Neural progenitor cell (in vitro differentiated cells): ENCODE measurements at regions not wholly inside any gene's neighbourhood (a gene's known extent, or its start where the extent isn't known, plus 50 kb on each side); places are given as distances from the start of the nearest gene placed in this dataset.

Experiments used
- DNase-seq: peaks from one replicate; pipeline ENCODE4 v3.0.0-alpha.2; 2016; ENCODE audit warnings: low spot score
- H2AFZ ChIP-seq: fragments of 200-600 bp; sonication (generic); replicated peaks from 2 replicates; pipeline ENCODE4 v1.6.1; 2016; ENCODE audit warnings: antibody characterized with exemption
- H3F3A ChIP-seq: fragments of 200-600 bp; sonication (generic); 2 replicates; pipeline ENCODE4 v1.6.1; 2016; ENCODE audit warnings: antibody characterized with exemption, low read depth
- H3K27ac ChIP-seq: fragments of 200-600 bp; sonication (generic); 2 replicates; pipeline ENCODE4 v1.5.1; 2016; ENCODE audit warnings: mild to moderate bottlenecking
- H3K27me3 ChIP-seq: fragments of 200-600 bp; sonication (generic); 2 replicates; pipeline ENCODE4 v1.6.1; 2016; ENCODE audit warnings: mild to moderate bottlenecking, moderate library complexity
- H3K36me3 ChIP-seq: fragments of 200-600 bp; sonication (generic); 2 replicates; pipeline ENCODE4 v1.5.1; 2016
- H3K4me1 ChIP-seq: fragments of 200-600 bp; sonication (generic); 2 replicates; pipeline ENCODE4 v1.6.1; 2016; ENCODE audit warnings: mixed run types
- H3K4me2 ChIP-seq: fragments of 200-600 bp; sonication (generic); 2 replicates; pipeline ENCODE4 v1.6.1; 2016
- H3K4me3 ChIP-seq: fragments of 200-600 bp; sonication (generic); 2 replicates; pipeline ENCODE4 v1.5.1; 2016
- H3K79me2 ChIP-seq: fragments of 200-600 bp; sonication (generic); 2 replicates; pipeline ENCODE4 v1.6.1; 2016; ENCODE audit warnings: low read depth
- H3K9ac ChIP-seq: fragments of 200-600 bp; sonication (generic); 2 replicates; pipeline ENCODE4 v1.6.1; 2016
- H3K9me3 ChIP-seq: fragments of 200-600 bp; sonication (generic); 2 replicates; pipeline ENCODE4 v1.5.1; 2016; ENCODE audit warnings: low read depth
- H4K20me1 ChIP-seq: fragments of 200-600 bp; sonication (generic); 2 replicates; pipeline ENCODE4 v1.6.1; 2016; ENCODE audit warnings: low read depth
- H3K27ac Mint-ChIP-seq: 3 replicates; pipeline ENCODE4 v1.8.0; 2021; ENCODE audit warnings: mixed read lengths
- H3K27me3 Mint-ChIP-seq: 2 replicates; pipeline ENCODE4 v1.8.0; 2022; ENCODE audit warnings: low read depth, mild to moderate bottlenecking, inconsistent platforms, moderate library complexity, mixed read lengths; ENCODE audit not compliant: insufficient read depth
- H3K36me3 Mint-ChIP-seq: 3 replicates; pipeline ENCODE4 v1.8.0; 2021; ENCODE audit warnings: mixed read lengths
- H3K4me1 Mint-ChIP-seq: 3 replicates; pipeline ENCODE4 v1.8.0; 2021; ENCODE audit warnings: mixed read lengths
- H3K4me3 Mint-ChIP-seq: 3 replicates; pipeline ENCODE4 v1.8.0; 2021; ENCODE audit warnings: mild to moderate bottlenecking, moderate library complexity, mixed read lengths
- H3K9me3 Mint-ChIP-seq: 3 replicates; pipeline ENCODE4 v1.8.0; 2020; ENCODE audit warnings: mixed read lengths
- EZH2 ChIP-seq: fragments of 200-600 bp; sonication (generic); IDR thresholded peaks from 2 replicates; pipeline ENCODE4 v1.6.1; 2017; ENCODE audit warnings: antibody characterized with exemption, mild to moderate bottlenecking, moderate library complexity
- EZH2phosphoT487 ChIP-seq: fragments of 200-600 bp; sonication (generic); IDR thresholded peaks from 2 replicates; pipeline ENCODE4 v1.6.1; 2017; ENCODE audit warnings: antibody characterized with exemption
- TF ChIP-seq, protein P1 (sequence below): fragments of 200-600 bp; sonication (generic); IDR thresholded peaks from 2 replicates; pipeline ENCODE4 v1.5.1; 2017; ENCODE audit warnings: antibody characterized with exemption, mild to moderate bottlenecking

- Histone ChIP-seq H3K9me3 (no peaks in the 10 kb centered on the region), H3K27ac (no peak overlapping the region), H3F3A (no peaks in the 10 kb centered on the region), H3K4me2 (no peak overlapping the region), H3K9ac (no peak overlapping the region), H4K20me1 (no peaks in the 10 kb centered on the region), H3K36me3 (no peaks in the 10 kb centered on the region), H3K4me1 (peaks cover 14% of the 10 kb centered on the region), H2AFZ (peak overlapping the region; percentile 30), H3K27me3 (no peaks in the 10 kb centered on the region), H3K4me3 (no peak overlapping the region), H3K79me2 (no peaks in the 10 kb centered on the region)
- no peak for DNase-seq
- Mint-ChIP-seq H3K4me1 (no peaks in the 10 kb centered on the region), H3K27ac (no peak overlapping the region), H3K27me3 (no peaks in the 10 kb centered on the region), H3K36me3 (no peaks in the 10 kb centered on the region), H3K9me3 (no peaks in the 10 kb centered on the region), H3K4me3 (no peak overlapping the region)
- TF ChIP-seq EZH2 (no peak), EZH2phosphoT487 (no peak)
Observed at GRCh38 chr5:61906820-61907219, 399.2 kb upstream of the KIF2A start.

GRCh38 chr5:61907995-61908394, 398.0 kb upstream of the KIF2A start:
- Histone ChIP-seq H3K36me3 (no peaks in the 10 kb centered on the region), H3K27ac (no peak overlapping the region), H3K4me2 (no peak overlapping the region), H3K4me1 (peaks cover 14% of the 10 kb centered on the region), H3K9ac (no peak overlapping the region), H3K79me2 (no peaks in the 10 kb centered on the region), H3K4me3 (no peak overlapping the region), H3K9me3 (no peaks in the 10 kb centered on the region), H4K20me1 (no peaks in the 10 kb centered on the region), H3F3A (no peaks in the 10 kb centered on the region), H2AFZ (no peak overlapping the region), H3K27me3 (no peaks in the 10 kb centered on the region)
- no peaks in the 10 kb centered on the region for H3K27me3 Mint-ChIP-seq
- H3K9me3 Mint-ChIP-seq = peaks cover 5% of the 10 kb centered on the region
- H3K36me3 Mint-ChIP-seq = no peaks in the 10 kb centered on the region
- H3K27ac Mint-ChIP-seq = no peak overlapping the region
- TF ChIP-seq EZH2phosphoT487 = no peak
- TF ChIP-seq, protein P1, sequence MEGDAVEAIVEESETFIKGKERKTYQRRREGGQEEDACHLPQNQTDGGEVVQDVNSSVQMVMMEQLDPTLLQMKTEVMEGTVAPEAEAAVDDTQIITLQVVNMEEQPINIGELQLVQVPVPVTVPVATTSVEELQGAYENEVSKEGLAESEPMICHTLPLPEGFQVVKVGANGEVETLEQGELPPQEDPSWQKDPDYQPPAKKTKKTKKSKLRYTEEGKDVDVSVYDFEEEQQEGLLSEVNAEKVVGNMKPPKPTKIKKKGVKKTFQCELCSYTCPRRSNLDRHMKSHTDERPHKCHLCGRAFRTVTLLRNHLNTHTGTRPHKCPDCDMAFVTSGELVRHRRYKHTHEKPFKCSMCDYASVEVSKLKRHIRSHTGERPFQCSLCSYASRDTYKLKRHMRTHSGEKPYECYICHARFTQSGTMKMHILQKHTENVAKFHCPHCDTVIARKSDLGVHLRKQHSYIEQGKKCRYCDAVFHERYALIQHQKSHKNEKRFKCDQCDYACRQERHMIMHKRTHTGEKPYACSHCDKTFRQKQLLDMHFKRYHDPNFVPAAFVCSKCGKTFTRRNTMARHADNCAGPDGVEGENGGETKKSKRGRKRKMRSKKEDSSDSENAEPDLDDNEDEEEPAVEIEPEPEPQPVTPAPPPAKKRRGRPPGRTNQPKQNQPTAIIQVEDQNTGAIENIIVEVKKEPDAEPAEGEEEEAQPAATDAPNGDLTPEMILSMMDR = no peak
- TF ChIP-seq EZH2 = no peak
- DNase-seq = no peak
- no peaks in the 10 kb centered on the region for H3K4me1 Mint-ChIP-seq
- H3K4me3 Mint-ChIP-seq = no peak overlapping the region

DNA sequence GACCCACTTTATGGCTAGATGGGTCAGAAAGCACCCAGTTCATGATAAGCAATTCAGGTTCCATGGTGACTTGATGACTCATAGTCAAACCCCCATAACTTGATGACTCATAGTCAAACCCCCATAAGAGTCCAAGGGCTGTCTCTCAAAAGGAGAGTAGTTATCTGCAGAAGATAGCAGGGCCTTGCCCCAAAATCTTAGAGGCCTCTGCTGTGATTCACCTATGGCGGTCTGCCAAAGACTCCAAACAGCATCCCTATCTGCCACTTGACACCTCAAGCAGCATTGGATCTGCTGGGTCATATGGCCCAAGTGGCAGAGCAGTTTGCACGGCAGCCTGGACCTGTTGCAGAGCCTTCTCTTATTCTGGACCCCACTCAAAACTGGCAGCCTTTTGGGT, 395.2 kb upstream of the KIF2A start:
- no peaks in the 10 kb centered on the region for H3K4me1 Mint-ChIP-seq
- Histone ChIP-seq H4K20me1 (no peaks in the 10 kb centered on the region), H3K4me2 (no peak overlapping the region), H3K27ac (no peak overlapping the region), H3K9me3 (peaks cover 3% of the 10 kb centered on the region), H3F3A (no peaks in the 10 kb centered on the region), H3K79me2 (no peaks in the 10 kb centered on the region), H3K27me3 (no peaks in the 10 kb centered on the region), H3K9ac (no peak overlapping the region), H3K36me3 (no peaks in the 10 kb centered on the region), H2AFZ (no peak overlapping the region), H3K4me1 (peaks cover 10% of the 10 kb centered on the region), H3K4me3 (no peak overlapping the region)
- H3K27ac Mint-ChIP-seq = no peak overlapping the region
- no peak overlapping the region for H3K4me3 Mint-ChIP-seq
- DNase-seq = no peak
- no peaks in the 10 kb centered on the region for H3K36me3 Mint-ChIP-seq
- H3K27me3 Mint-ChIP-seq = no peaks in the 10 kb centered on the region
- H3K9me3 Mint-ChIP-seq = peaks cover 7% of the 10 kb centered on the region
- TF ChIP-seq EZH2 = no peak
- TF ChIP-seq, protein P1 = no peak
- no peak for TF ChIP-seq EZH2phosphoT487

- no peak overlapping the region for H3K4me3 ChIP-seq
- no peak overlapping the region for H3K27ac ChIP-seq
- no peak for DNase-seq
- no peaks in the 10 kb centered on the region for H3F3A ChIP-seq
- H3K36me3 ChIP-seq = no peaks in the 10 kb centered on the region
- no peaks in the 10 kb centered on the region for H3K79me2 ChIP-seq
- no peak overlapping the region for H2AFZ ChIP-seq
- H3K27me3 ChIP-seq = no peaks in the 10 kb centered on the region
- H3K27ac Mint-ChIP-seq = no peak overlapping the region
- H3K4me1 ChIP-seq = no peaks in the 10 kb centered on the region
- no peaks in the 10 kb centered on the region for H4K20me1 ChIP-seq
- peaks cover 7% of the 10 kb centered on the region for H3K9me3 Mint-ChIP-seq
- H3K27me3 Mint-ChIP-seq = peaks cover 2% of the 10 kb centered on the region
- TF ChIP-seq EZH2 = no peak
- TF ChIP-seq EZH2phosphoT487 = no peak
- TF ChIP-seq, protein P1 = no peak
- no peaks in the 10 kb centered on the region for H3K36me3 Mint-ChIP-seq
- H3K9me3 ChIP-seq = peaks cover 3% of the 10 kb centered on the region
- no peak overlapping the region for H3K4me2 ChIP-seq
- H3K4me3 Mint-ChIP-seq = no peak overlapping the region
- no peak overlapping the region for H3K9ac ChIP-seq
- H3K4me1 Mint-ChIP-seq = no peaks in the 10 kb centered on the region
Observed at GRCh38 chr5:61912559-61912958, 393.4 kb upstream of the KIF2A start.
